ENCODE measurements at regions not wholly inside any gene's neighbourhood (a gene's known extent, or its start where the extent isn't known, plus 50 kb on each side); places are given as distances from the start of the nearest gene placed in this dataset.

GRCh38 chr4:20456407-20456806 is 204.7 kb downstream of the SLIT2 start:
- no peak for TF ChIP-seq HCFC1 (IDR thresholded peaks at IDR 0.05; ENCODE audit: low read depth, low read length)
- no peak for TF ChIP-seq JUND (IDR thresholded peaks at IDR 0.05; ENCODE audit: borderline replicate concordance, low read depth, low read length)
- no peak for TF ChIP-seq JUND (tag; IDR thresholded peaks at IDR 0.05; ENCODE audit: borderline replicate concordance, low read depth, low read length)
- no peak for TF ChIP-seq HINFP (tag; conservative IDR thresholded peaks at IDR 0.05; ENCODE audit: low read depth)
